CD14-positive monocyte (primary cell): ENCODE measurements at regions not wholly inside any gene's neighbourhood (a gene's known extent, or its start where the extent isn't known, plus 50 kb on each side); places are given as distances from the start of the nearest gene placed in this dataset.

Experiments
- DNase-seq, 3 donors: peaks; one replicate each; pipeline ENCODE4 v3.0.0-alpha.2; 2011 to 2022
- H2AFZ ChIP-seq: 2 replicates; pipeline ENCODE4 v1.6.0; 2012; ENCODE audit warnings: mild to moderate bottlenecking, low read depth, low read length, inconsistent platforms; ENCODE audit not compliant: insufficient read depth, poor library complexity, severe bottlenecking
- H3K27ac ChIP-seq, 2 donors: 1 replicate in 1 of 2; 2 replicates in 1 of 2; pipeline ENCODE4 v1.5.1; 2012 to 2013; ENCODE audit warnings: low read length in 2 of 2, control low read depth in 1 of 2, inconsistent platforms in 1 of 2, low read depth in 1 of 2, mild to moderate bottlenecking in 1 of 2
- H3K27me3 ChIP-seq, 2 donors: one replicate each; pipeline versions ENCODE4 v1.6.0 to v1.6.1; 2011 to 2013; ENCODE audit warnings: low read length in 2 of 2; ENCODE audit not compliant: control insufficient read depth in 2 of 2, insufficient read depth in 2 of 2
- H3K36me3 ChIP-seq, 2 donors: replicated peaks in 1 of 2; 1 replicate in 1 of 2; 2 replicates in 1 of 2; pipeline versions ENCODE4 v1.5.1 to v1.6.1; 2012 to 2013; ENCODE audit warnings: low read length in 2 of 2, control low read depth in 1 of 2, inconsistent platforms in 1 of 2, mild to moderate bottlenecking in 1 of 2; ENCODE audit not compliant: insufficient read depth in 2 of 2, control insufficient read depth in 1 of 2
- H3K4me1 ChIP-seq, 2 donors: 1 replicate in 1 of 2; 2 replicates in 1 of 2; pipeline versions ENCODE4 v1.5.1 to v1.6.1; 2012 to 2013; ENCODE audit warnings: low read length in 2 of 2, control low read depth in 1 of 2, inconsistent platforms in 1 of 2, mild to moderate bottlenecking in 1 of 2, moderate library complexity in 1 of 2; ENCODE audit not compliant: insufficient read depth in 2 of 2, control insufficient read depth in 1 of 2
- H3K4me2 ChIP-seq: replicated peaks from 2 replicates; pipeline ENCODE3; 2012; ENCODE audit warnings: low read length, moderate library complexity, mild to moderate bottlenecking; ENCODE audit not compliant: poor library complexity, severe bottlenecking; ENCODE audit errors: extremely low read depth
- H3K4me3 ChIP-seq, 3 experiments: fragments of 200-600 bp in 1 of 3; sonication (generic) in 1 of 3; replicated peaks in 1 of 3; 1 replicate in 2 of 3; 2 replicates in 1 of 3; pipeline ENCODE4 v1.5.1; 2011 to 2013; ENCODE audit warnings: low read length in 3 of 3, mild to moderate bottlenecking in 3 of 3, control low read depth in 2 of 3, low read depth in 2 of 3, inconsistent platforms in 1 of 3, moderate library complexity in 1 of 3
- H3K79me2 ChIP-seq: 2 replicates; pipeline ENCODE4 v1.6.0; 2012; ENCODE audit warnings: mild to moderate bottlenecking, control low read depth, inconsistent platforms, low read length, moderate library complexity; ENCODE audit not compliant: insufficient read depth
- H3K9ac ChIP-seq: 2 replicates; pipeline ENCODE4 v1.6.0; 2017; ENCODE audit warnings: low read length, mild to moderate bottlenecking; ENCODE audit not compliant: insufficient read depth, poor library complexity, severe bottlenecking
- H3K9me3 ChIP-seq, 2 donors: replicated peaks in 1 of 2; 1 replicate in 1 of 2; 2 replicates in 1 of 2; pipeline versions ENCODE4 v1.5.1 to v1.6.1; 2012 to 2013; ENCODE audit warnings: low read length in 2 of 2, control low read depth in 1 of 2; ENCODE audit not compliant: control insufficient read depth in 1 of 2, insufficient read depth in 1 of 2
- H4K20me1 ChIP-seq: 2 replicates; pipeline ENCODE4 v1.6.0; 2012; ENCODE audit warnings: mild to moderate bottlenecking, low read length, control low read depth, moderate library complexity; ENCODE audit not compliant: insufficient read depth
- H3K27ac Mint-ChIP-seq, 7 donors: one replicate each; pipeline ENCODE4 v1.8.0; 2020; ENCODE audit warnings: mild to moderate bottlenecking in 7 of 7, mixed read lengths in 7 of 7, moderate library complexity in 6 of 7, inconsistent platforms in 2 of 7
- H3K27me3 Mint-ChIP-seq, 3 donors: one replicate each; pipeline ENCODE4 v1.8.0; 2021 to 2022; ENCODE audit warnings: low read depth in 3 of 3, mild to moderate bottlenecking in 3 of 3, mixed read lengths in 3 of 3, moderate library complexity in 3 of 3, inconsistent platforms in 1 of 3
- H3K36me3 Mint-ChIP-seq, 2 donors: one replicate each; pipeline ENCODE4 v1.8.0; 2020; ENCODE audit warnings: mixed read lengths in 2 of 2, inconsistent platforms in 1 of 2, mild to moderate bottlenecking in 1 of 2
- H3K4me1 Mint-ChIP-seq: one replicate; pipeline ENCODE4 v1.8.0; 2020; ENCODE audit warnings: mild to moderate bottlenecking, mixed read lengths
- H3K4me3 Mint-ChIP-seq, 2 donors: one replicate each; pipeline ENCODE4 v1.8.0; 2020; ENCODE audit warnings: mild to moderate bottlenecking in 2 of 2, mixed read lengths in 2 of 2, moderate library complexity in 1 of 2
- H3K9me3 Mint-ChIP-seq, 7 donors: one replicate each; pipeline ENCODE4 v1.8.0; 2020 to 2022; ENCODE audit warnings: mixed read lengths in 7 of 7, mild to moderate bottlenecking in 6 of 7, moderate library complexity in 6 of 7, inconsistent platforms in 2 of 7
- CTCF ChIP-seq: fragments of 200-600 bp; IDR thresholded peaks from one replicate; pipeline ENCODE4 v1.8.0; 2022; ENCODE audit warnings: antibody characterized with exemption, mild to moderate bottlenecking
- WGBS: methylation state at CpG from one replicate; pipeline ENCODE4 v1.1.5; 2013; ENCODE audit warnings: missing lambda C conversion rate; ENCODE audit not compliant: insufficient coverage; 5-methylcytosine and 5-hydroxymethylcytosine counted together
- intact Hi-C, 2 donors: fragments of 100-400 bp; cut with micrococcal nuclease; formaldehyde crosslinking; loops; one replicate each; pipeline versions ENCODE4 v1.15.0 to v1.15.1; 2023

DNA sequence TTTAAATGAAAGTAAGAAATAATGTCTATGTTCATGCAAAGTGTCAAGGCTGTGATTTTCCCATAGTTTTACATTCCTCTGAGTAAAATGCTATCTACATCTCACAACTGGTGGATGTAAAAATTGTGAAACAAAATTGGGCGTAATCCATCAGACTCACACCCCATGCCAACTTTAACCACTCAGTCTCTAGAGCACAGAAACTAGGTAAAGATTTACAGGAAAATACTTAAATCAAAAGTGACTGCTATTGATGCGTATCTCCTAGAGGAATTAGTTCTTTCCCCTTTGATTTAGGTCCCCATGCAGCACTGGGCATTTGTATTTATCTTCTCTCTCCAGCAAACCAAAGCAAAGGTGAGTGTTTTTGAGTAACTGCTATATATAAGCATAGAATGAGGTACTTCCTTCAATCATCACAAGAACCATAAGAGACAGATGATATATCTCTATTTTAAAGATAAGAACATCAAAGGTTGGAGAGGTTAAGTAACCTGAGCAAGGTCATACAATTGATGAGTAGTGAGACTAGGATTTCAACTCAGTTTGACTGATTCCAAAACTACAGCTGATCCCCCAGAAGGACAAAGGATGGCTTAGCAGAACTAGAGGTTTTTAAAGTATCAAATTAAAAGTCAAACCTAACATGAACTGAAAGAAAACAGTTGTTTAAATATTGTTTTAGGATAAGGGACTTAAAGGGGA, 594.0 kb upstream of the ACVR2A start:
- no peak overlapping the region for H3K27ac ChIP-seq
- intact Hi-C loops, result no loop called here
- no peak overlapping the region for H2AFZ ChIP-seq
- no peak overlapping the region for H3K4me3 Mint-ChIP-seq
- H3K9me3 ChIP-seq, result peaks cover 6 to 11% of the 10 kb centered on the region in 2 donors
- H3K4me1 ChIP-seq, result no peaks in the 10 kb centered on the region
- H3K36me3 Mint-ChIP-seq, result no peaks in the 10 kb centered on the region
- peaks cover 2 to 14% (median 6%) of the 10 kb centered on the region in 7 donors for H3K9me3 Mint-ChIP-seq
- H3K27me3 ChIP-seq, result no peaks in the 10 kb centered on the region
- no peak overlapping the region for H3K4me2 ChIP-seq
- no peak overlapping the region for H3K27ac Mint-ChIP-seq
- H3K79me2 ChIP-seq, result no peaks in the 10 kb centered on the region
- H3K36me3 ChIP-seq, result no peaks in the 10 kb centered on the region
- no peak for TF ChIP-seq CTCF
- H3K4me3 ChIP-seq, result no peak overlapping the region
- H4K20me1 ChIP-seq, result no peaks in the 10 kb centered on the region
- no peaks in the 10 kb centered on the region for H3K4me1 Mint-ChIP-seq
- H3K9ac ChIP-seq, result no peak overlapping the region
- WGBS, result no CpG with 5 or more reads among the region's 2 CpGs
- no peaks in the 10 kb centered on the region for H3K27me3 Mint-ChIP-seq
- DNase-seq, result no peak

DNA sequence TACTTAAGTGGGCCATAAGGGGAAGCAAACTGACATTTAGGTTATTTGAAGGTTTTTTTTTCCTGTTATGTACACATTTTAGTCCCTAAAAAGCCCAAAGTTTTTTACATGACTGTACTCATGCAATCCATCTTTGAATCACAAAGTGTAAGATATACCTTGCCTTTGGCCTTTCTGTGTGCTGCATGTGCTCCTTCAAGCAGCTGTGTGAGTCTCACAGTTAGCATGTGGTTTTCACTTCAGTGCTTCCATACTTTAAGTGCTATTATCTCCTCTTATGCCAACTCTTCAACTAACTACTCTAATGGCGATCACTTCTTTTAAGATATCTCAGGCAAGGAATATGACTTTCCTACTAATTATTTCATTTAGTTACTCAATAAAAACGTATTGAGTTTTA, 597.1 kb upstream of the ACVR2A start:
- intact Hi-C loops, result no loop called here
- H3K9me3 ChIP-seq, result peaks cover 0 to 11% of the 10 kb centered on the region in 2 donors
- H4K20me1 ChIP-seq, result no peaks in the 10 kb centered on the region
- H3K4me1 ChIP-seq, result no peaks in the 10 kb centered on the region
- H3K4me3 ChIP-seq, result no peak overlapping the region
- Mint-ChIP-seq H3K36me3 (no peaks in the 10 kb centered on the region), H3K4me3 (no peak overlapping the region), H3K27ac (no peak overlapping the region), H3K4me1 (no peaks in the 10 kb centered on the region), H3K9me3 (peaks cover under 1 to 12% (median 2%) of the 10 kb centered on the region in 7 donors), H3K27me3 (no peaks in the 10 kb centered on the region)
- H3K27ac ChIP-seq, result no peak overlapping the region
- no CpG with 5 or more reads among the region's 2 CpGs for WGBS
- no peak overlapping the region for H3K4me2 ChIP-seq
- no peak overlapping the region for H2AFZ ChIP-seq
- H3K36me3 ChIP-seq, result no peaks in the 10 kb centered on the region
- no peak for DNase-seq
- no peaks in the 10 kb centered on the region for H3K27me3 ChIP-seq
- H3K79me2 ChIP-seq, result no peaks in the 10 kb centered on the region
- H3K9ac ChIP-seq, result no peak overlapping the region
- no peak for TF ChIP-seq CTCF
